ENCODE measurements at regions not wholly inside any gene's neighbourhood (a gene's known extent, or its start where the extent isn't known, plus 50 kb on each side); places are given as distances from the start of the nearest gene placed in this dataset.
A peak's percentile ranks its signal among the peaks of the same experiment; 100 is the strongest.
"Not testable (repeated sequence)": the region's sequence is repeated elsewhere in the genome, so short reads cannot be mapped to it uniquely, and the experiment has no call there.

DNA sequence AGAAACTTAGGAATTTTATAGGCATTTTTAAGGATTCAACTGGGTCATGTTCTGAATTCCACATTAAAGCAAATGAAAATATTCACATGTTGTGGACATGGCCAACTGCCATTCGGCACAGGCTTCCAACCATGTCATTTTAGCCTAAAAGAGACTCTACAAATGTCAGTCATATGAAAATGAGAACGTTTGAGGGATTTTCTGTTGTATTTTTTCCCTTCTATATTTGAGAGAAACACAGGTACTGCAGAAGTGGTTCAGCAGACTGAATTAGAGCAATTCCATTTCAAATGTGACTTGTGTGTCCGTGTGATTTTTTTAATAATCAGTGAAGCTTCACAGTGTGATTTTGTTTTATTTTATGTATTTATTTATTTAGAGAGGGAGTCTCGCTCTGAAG lies 124.3 kb downstream of the TP53TG3F start:
- H3K27ac ChIP-seq (ENCODE audit: low read length); H3K9me3 ChIP-seq (ENCODE audit: insufficient read depth, low read length); H3K27me3 ChIP-seq (ENCODE audit: low read depth, low read length); H2AFZ ChIP-seq (ENCODE audit: low read depth, low read length); H3K79me2 ChIP-seq (ENCODE audit: low read length); H3K4me2 ChIP-seq (ENCODE audit: low read length); H3K36me3 ChIP-seq (replicated peaks; ENCODE audit: low read depth, low read length); H3K4me1 ChIP-seq (ENCODE audit: low read length); H3K4me3 ChIP-seq (ENCODE audit: low read length); H4K20me1 ChIP-seq (ENCODE audit: insufficient read depth, low read length); H3K9ac ChIP-seq (ENCODE audit: low read length): not testable (repeated sequence)

DNA sequence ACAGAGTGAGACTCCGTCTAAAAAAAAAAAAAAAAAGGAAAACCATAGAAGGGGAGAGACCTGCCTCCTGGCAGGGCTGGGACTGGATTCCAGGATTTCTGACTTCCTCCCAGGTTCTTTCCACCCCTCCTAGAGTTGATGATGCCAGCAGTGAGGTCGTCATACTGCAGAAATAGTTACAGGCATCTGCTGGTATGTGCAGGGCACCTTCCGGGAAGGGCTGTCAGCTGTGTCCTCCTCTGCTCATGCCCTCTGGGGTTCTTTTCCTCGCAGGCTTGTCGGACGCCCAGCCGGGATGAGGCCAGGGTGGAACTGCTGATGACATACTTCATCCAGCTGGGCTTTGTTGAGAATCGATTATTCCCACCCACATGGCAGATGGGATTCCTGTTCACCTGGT lies 129.2 kb downstream of the TP53TG3F start:
- not testable (repeated sequence) for H3K4me1 ChIP-seq (ENCODE audit: low read length); H3K4me3 ChIP-seq (ENCODE audit: low read length); H3K9ac ChIP-seq (ENCODE audit: low read length); H2AFZ ChIP-seq (ENCODE audit: low read depth, low read length); H3K27ac ChIP-seq (ENCODE audit: low read length); H3K4me2 ChIP-seq (ENCODE audit: low read length); H3K79me2 ChIP-seq (ENCODE audit: low read length); H4K20me1 ChIP-seq (ENCODE audit: insufficient read depth, low read length); H3K27me3 ChIP-seq (ENCODE audit: low read depth, low read length); H3K9me3 ChIP-seq (ENCODE audit: insufficient read depth, low read length); H3K36me3 ChIP-seq (replicated peaks; ENCODE audit: low read depth, low read length)

DNA sequence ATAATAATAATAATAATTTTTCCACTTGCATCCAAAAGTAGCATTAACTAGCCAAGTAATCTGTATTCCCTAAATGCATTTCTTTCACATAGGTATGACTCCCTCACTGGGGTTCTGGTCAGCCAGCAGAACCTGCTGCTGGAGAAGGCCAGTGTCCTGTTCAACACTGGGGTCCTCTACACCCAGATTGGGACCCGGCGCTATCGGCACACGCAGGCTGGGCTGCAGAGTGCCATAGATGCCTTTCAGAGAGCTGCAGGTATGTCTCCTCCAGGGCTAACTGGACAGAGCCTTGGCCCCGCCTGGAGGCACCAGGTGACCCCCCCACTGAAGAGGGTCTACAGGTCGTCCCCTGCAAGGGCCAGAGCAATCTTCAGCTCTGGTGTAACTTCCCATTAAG lies 133.9 kb downstream of the TP53TG3F start:
- H3K27me3 ChIP-seq (ENCODE audit: low read depth, low read length); H4K20me1 ChIP-seq (ENCODE audit: insufficient read depth, low read length); H3K9ac ChIP-seq (ENCODE audit: low read length); H3K27ac ChIP-seq (ENCODE audit: low read length); H2AFZ ChIP-seq (ENCODE audit: low read depth, low read length); H3K4me3 ChIP-seq (ENCODE audit: low read length); H3K9me3 ChIP-seq (ENCODE audit: insufficient read depth, low read length); H3K36me3 ChIP-seq (replicated peaks; ENCODE audit: low read depth, low read length); H3K4me1 ChIP-seq (ENCODE audit: low read length); H3K79me2 ChIP-seq (ENCODE audit: low read length); H3K4me2 ChIP-seq (ENCODE audit: low read length): not testable (repeated sequence)

DNA sequence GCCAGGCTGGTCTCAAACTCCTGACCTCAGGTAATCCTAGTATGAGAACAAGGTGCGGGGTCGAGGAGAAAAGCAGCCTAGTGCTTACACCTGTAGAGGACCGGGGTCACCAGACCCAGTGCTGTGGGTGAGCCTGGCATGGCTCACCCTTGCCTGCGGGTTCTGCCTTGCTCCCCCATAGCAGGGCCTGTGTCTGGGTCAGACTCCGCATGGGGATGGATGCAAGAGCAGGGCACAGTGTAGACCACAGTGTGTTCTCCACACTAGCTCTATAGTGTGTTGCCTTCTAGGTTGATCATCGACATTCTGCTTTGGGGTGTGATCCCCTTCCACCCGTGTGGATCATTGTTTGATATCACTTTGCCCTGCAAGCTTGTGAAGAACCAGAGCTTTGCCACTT lies 135.7 kb downstream of the TP53TG3F start:
- H3K4me3 ChIP-seq (ENCODE audit: low read length); H3K4me1 ChIP-seq (ENCODE audit: low read length); H3K36me3 ChIP-seq (replicated peaks; ENCODE audit: low read depth, low read length); H3K9ac ChIP-seq (ENCODE audit: low read length); H3K9me3 ChIP-seq (ENCODE audit: insufficient read depth, low read length); H4K20me1 ChIP-seq (ENCODE audit: insufficient read depth, low read length); H3K27ac ChIP-seq (ENCODE audit: low read length); H2AFZ ChIP-seq (ENCODE audit: low read depth, low read length); H3K79me2 ChIP-seq (ENCODE audit: low read length); H3K27me3 ChIP-seq (ENCODE audit: low read depth, low read length); H3K4me2 ChIP-seq (ENCODE audit: low read length): not testable (repeated sequence)

DNA sequence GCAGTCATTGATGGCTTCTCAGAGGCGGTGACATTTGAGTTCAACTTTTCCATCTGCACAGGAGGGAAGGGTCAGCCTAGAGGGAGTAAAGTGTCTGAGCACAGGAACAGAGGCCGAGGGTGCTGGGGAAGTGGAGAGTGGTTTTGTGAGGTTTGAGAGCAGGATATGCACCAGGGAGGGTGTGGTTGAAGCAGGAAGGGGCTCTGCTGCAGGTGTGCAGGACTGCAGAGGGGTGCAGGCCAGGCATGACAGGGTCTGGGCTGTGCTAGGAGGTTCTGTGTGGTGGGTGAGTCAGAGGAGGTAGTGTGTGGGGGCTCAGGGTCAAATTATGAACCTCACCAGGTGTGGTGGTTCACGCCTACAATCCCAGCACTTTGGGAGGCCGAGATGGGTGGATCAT lies 141.6 kb downstream of the TP53TG3F start:
- not testable (repeated sequence) for H3K9ac ChIP-seq (ENCODE audit: low read length); H4K20me1 ChIP-seq (ENCODE audit: insufficient read depth, low read length); H3K27me3 ChIP-seq (ENCODE audit: low read depth, low read length); H3K9me3 ChIP-seq (ENCODE audit: insufficient read depth, low read length); H3K4me3 ChIP-seq (ENCODE audit: low read length); H3K4me2 ChIP-seq (ENCODE audit: low read length); H3K79me2 ChIP-seq (ENCODE audit: low read length); H3K27ac ChIP-seq (ENCODE audit: low read length); H3K4me1 ChIP-seq (ENCODE audit: low read length); H3K36me3 ChIP-seq (replicated peaks; ENCODE audit: low read depth, low read length); H2AFZ ChIP-seq (ENCODE audit: low read depth, low read length)

DNA sequence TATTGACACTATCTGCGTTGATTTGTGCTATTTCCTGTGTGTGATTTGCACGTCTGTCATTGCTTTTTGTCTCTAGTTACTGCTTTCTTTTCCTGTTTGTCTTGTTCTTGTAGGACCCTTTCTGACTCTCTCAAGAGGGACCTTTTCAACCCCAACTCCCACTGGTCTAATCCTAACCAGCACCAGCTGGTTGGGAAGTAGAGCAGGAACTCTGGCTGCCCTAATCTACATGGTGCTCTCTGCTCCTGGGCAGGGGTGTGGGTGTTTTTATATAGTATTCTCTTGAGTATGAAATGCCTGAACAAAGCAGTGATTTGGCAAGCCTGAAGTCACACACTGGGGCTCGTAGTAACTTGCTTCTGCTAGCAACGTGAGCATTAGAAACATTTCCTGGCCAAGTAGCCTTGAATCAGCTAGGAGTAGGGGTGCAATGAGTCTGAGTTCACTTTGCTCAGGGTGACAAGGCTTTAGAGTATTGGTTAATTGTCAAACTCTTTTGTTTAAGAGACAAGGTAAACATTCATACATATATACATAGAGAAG lies 164.2 kb downstream of the TP53TG3F start:
- not testable (repeated sequence) for H3K4me1 ChIP-seq (ENCODE audit: low read length)

DNA sequence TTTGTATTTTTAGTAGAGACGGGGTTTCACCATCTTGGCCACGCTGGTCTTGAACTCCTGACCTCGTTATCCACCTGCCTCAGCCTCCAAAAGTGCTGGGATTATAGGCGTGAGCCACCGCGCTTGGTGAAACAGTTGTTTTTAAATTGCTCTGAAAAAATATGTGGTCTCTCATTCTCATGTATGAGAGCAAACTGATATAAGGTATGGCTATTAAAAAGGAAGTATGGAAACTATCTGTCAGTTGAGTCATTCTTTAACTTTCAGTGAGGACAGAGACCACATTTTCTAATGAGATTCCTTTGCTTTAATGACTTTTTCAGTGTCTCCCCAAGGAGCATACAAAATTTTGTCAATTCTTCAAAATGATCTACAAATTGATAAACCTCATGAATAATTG lies 169.5 kb downstream of the TP53TG3F start:
- H3K9me3 ChIP-seq (ENCODE audit: insufficient read depth, low read length); H3K36me3 ChIP-seq (replicated peaks; ENCODE audit: low read depth, low read length); H3K9ac ChIP-seq (ENCODE audit: low read length); H4K20me1 ChIP-seq (ENCODE audit: insufficient read depth, low read length); H3K4me3 ChIP-seq (ENCODE audit: low read length); H3K79me2 ChIP-seq (ENCODE audit: low read length); H2AFZ ChIP-seq (ENCODE audit: low read depth, low read length); H3K27me3 ChIP-seq (ENCODE audit: low read depth, low read length); H3K4me1 ChIP-seq (ENCODE audit: low read length); H3K27ac ChIP-seq (ENCODE audit: low read length): not testable (repeated sequence)
- H3K4me2 ChIP-seq (ENCODE audit: low read length) = peak overlapping the region; percentile 32; the same call in 1 of the 2 replicates

More for the DNA sequence above, 164.2 kb downstream of the TP53TG3F start:
- H3K9ac ChIP-seq (ENCODE audit: low read length); H4K20me1 ChIP-seq (ENCODE audit: insufficient read depth, low read length); H3K4me2 ChIP-seq (ENCODE audit: low read length); H3K9me3 ChIP-seq (ENCODE audit: insufficient read depth, low read length); H3K36me3 ChIP-seq (replicated peaks; ENCODE audit: low read depth, low read length); H3K27ac ChIP-seq (ENCODE audit: low read length); H3K4me3 ChIP-seq (ENCODE audit: low read length); H2AFZ ChIP-seq (ENCODE audit: low read depth, low read length); H3K79me2 ChIP-seq (ENCODE audit: low read length); H3K27me3 ChIP-seq (ENCODE audit: low read depth, low read length): not testable (repeated sequence)

DNA sequence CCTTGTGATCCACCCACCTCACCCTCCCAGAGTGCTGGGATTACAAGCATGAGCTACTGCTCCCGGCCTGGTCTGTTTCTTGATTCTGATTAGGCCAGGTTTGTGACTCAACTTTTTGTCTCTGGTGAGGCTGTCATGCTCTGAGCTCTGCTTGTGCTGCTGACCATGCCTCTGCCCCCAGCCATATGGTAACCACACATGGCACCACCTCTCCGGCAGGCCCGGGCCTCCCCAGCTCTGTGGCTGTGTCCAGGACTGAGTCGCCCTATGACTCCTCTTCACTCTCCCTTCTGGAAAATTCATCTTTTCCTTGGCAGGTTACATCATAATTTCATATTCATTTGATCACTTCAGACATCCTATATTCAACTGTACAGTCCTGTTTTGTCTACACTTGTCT lies 172.3 kb downstream of the TP53TG3F start:
- not testable (repeated sequence) for H4K20me1 ChIP-seq (ENCODE audit: insufficient read depth, low read length); H3K9me3 ChIP-seq (ENCODE audit: insufficient read depth, low read length); H3K4me3 ChIP-seq (ENCODE audit: low read length); H3K27ac ChIP-seq (ENCODE audit: low read length); H3K27me3 ChIP-seq (ENCODE audit: low read depth, low read length); H3K4me1 ChIP-seq (ENCODE audit: low read length); H3K36me3 ChIP-seq (replicated peaks; ENCODE audit: low read depth, low read length); H3K9ac ChIP-seq (ENCODE audit: low read length); H3K79me2 ChIP-seq (ENCODE audit: low read length); H2AFZ ChIP-seq (ENCODE audit: low read depth, low read length); H3K4me2 ChIP-seq (ENCODE audit: low read length)

DNA sequence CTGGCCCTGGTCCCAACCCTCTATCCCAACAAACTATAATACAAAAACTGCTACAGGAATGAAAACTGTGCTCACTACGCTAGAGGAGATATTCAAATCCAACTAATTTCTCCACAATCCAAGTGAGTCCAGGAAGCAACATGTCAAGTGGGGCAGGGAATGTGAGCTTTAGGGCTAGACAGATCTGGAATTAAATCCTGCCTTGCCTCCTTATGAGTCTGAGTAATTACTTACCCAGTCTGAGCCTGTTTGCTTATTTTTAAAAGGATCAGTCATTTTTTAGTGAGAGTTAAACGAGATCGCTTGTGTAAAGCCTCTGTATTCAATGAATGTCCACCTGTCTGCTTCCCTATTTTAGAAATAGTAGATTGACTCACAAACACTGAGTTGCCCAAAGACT lies 174.6 kb downstream of the TP53TG3F start:
- not testable (repeated sequence) for H3K9ac ChIP-seq (ENCODE audit: low read length); H3K4me2 ChIP-seq (ENCODE audit: low read length); H3K9me3 ChIP-seq (ENCODE audit: insufficient read depth, low read length); H3K79me2 ChIP-seq (ENCODE audit: low read length); H3K27ac ChIP-seq (ENCODE audit: low read length); H2AFZ ChIP-seq (ENCODE audit: low read depth, low read length); H3K4me3 ChIP-seq (ENCODE audit: low read length); H3K36me3 ChIP-seq (replicated peaks; ENCODE audit: low read depth, low read length); H3K27me3 ChIP-seq (ENCODE audit: low read depth, low read length); H4K20me1 ChIP-seq (ENCODE audit: insufficient read depth, low read length); H3K4me1 ChIP-seq (ENCODE audit: low read length)

DNA sequence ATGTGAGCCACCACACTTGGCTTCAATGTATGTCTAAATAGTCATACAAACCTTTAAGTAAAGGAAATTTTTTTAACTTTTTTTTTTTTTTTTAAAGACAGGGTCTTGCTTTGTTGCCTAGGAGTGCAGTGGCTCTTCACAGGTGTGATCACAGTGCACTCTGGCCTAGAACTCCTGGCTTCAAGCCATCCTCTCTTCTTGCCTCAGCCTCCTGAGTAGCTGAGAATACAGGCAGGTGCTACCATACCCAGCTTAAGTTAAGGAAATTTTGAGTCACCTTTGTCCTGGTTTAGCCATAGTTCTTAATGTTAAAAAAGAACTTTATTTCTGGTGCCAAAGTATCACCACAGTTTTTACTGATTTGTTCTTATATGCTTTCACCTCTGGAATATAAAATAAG lies 177.3 kb downstream of the TP53TG3F start:
- not testable (repeated sequence) for H3K4me3 ChIP-seq (ENCODE audit: low read length); H2AFZ ChIP-seq (ENCODE audit: low read depth, low read length); H3K9me3 ChIP-seq (ENCODE audit: insufficient read depth, low read length); H3K27ac ChIP-seq (ENCODE audit: low read length); H4K20me1 ChIP-seq (ENCODE audit: insufficient read depth, low read length); H3K4me2 ChIP-seq (ENCODE audit: low read length); H3K9ac ChIP-seq (ENCODE audit: low read length); H3K79me2 ChIP-seq (ENCODE audit: low read length); H3K36me3 ChIP-seq (replicated peaks; ENCODE audit: low read depth, low read length); H3K4me1 ChIP-seq (ENCODE audit: low read length); H3K27me3 ChIP-seq (ENCODE audit: low read depth, low read length)
